Gastrocnemius medialis (tissue), 4 donors: ENCODE measurements at regions not wholly inside any gene's neighbourhood (a gene's known extent, or its start where the extent isn't known, plus 50 kb on each side); places are given as distances from the start of the nearest gene placed in this dataset.

Experiments used
- ATAC-seq, 2 donors: fragments of 150-250 bp; one replicate each; pipeline ENCODE4 v1.9.1; 2016
- DNase-seq, 2 donors: peaks; one replicate each; pipeline ENCODE4 v3.0.0-alpha.2; 2019
- H3K27ac ChIP-seq, 4 donors: fragments of 200-600 bp; sonication (generic); 1 replicate in 1 of 4; 2 replicates in 3 of 4; pipeline ENCODE4 v1.5.1; 2016 to 2018; ENCODE audit warnings: mild to moderate bottlenecking in 2 of 4, moderate library complexity in 1 of 4
- H3K27me3 ChIP-seq, 3 donors: fragments of 200-600 bp; sonication (generic) in 2 of 3; 1 replicate in 1 of 3; 2 replicates in 2 of 3; pipeline versions ENCODE4 v1.5.1 to v1.6.0; 2016 to 2019; ENCODE audit warnings: mild to moderate bottlenecking in 1 of 3, moderate library complexity in 1 of 3
- H3K36me3 ChIP-seq, 2 donors: fragments of 200-600 bp; sonication (generic) in 1 of 2; one replicate each; pipeline ENCODE4 v1.5.1; 2017 to 2018
- H3K4me1 ChIP-seq, 2 donors: fragments of 200-600 bp; sonication (generic) in 1 of 2; one replicate each; pipeline ENCODE4 v1.5.1; 2016 to 2017; ENCODE audit warnings: mild to moderate bottlenecking in 2 of 2
- H3K4me3 ChIP-seq, 4 donors: fragments of 200-600 bp; sonication (generic) in 3 of 4; 1 replicate in 1 of 4; 2 replicates in 3 of 4; pipeline ENCODE4 v1.5.1; 2016 to 2019; ENCODE audit warnings: mild to moderate bottlenecking in 2 of 4
- H3K9me3 ChIP-seq, 3 donors: fragments of 200-600 bp; sonication (generic) in 2 of 3; 1 replicate in 1 of 3; 2 replicates in 2 of 3; pipeline ENCODE4 v1.5.1; 2016 to 2019
- POLR2A ChIP-seq, 2 donors: fragments of 450-650 bp; IDR thresholded peaks; one replicate each; pipeline ENCODE4 v1.6.1; 2017; ENCODE audit warnings: antibody characterized with exemption in 2 of 2, mild to moderate bottlenecking in 2 of 2, moderate library complexity in 2 of 2
- in situ Hi-C, 4 donors: fragments of 200-750 bp; cut with MboI; loops; one replicate each; pipeline versions ENCODE4 v1.15.0 to v1.8.0; 2017; ENCODE audit warnings: low sequenced_read_pairs in 4 of 4
- intact Hi-C: fragments of 100-400 bp; cut with DNase I; formaldehyde crosslinking; loops from one replicate; pipeline ENCODE4 v1.15.1; 2023; ENCODE audit warnings: low total_unique reads
- TF ChIP-seq, protein P1 (sequence below), 5 experiments: fragments of 450-650 bp in 3 of 5; fragments of 200-600 bp in 2 of 5; sonication (generic) in 2 of 5; IDR thresholded peaks in 4 of 5; conservative IDR thresholded peaks in 1 of 5; 1 replicate in 4 of 5; 2 replicates in 1 of 5; pipeline ENCODE4 v1.5.1; 2016 to 2019; ENCODE audit warnings: antibody characterized with exemption in 5 of 5, mild to moderate bottlenecking in 3 of 5, moderate library complexity in 3 of 5

DNA sequence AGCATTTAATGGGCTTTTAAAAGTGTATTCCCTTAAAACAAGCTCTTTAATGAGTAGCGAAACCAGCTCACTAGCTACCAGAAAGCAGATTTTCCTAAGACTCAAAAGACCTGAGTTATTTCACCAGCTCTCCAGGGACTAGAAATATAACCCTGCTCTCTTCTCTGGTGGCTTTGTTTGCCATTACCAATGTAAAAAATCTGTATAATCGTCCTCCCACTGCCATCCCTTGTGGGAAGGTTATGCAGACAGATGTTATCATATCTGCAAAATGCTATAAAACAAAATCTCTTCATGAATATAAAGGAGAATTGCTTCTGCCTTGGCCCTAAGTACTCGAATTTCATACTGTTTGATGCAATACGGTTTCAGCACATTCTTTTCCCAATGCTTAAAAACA is 335.2 kb downstream of the NUP35 start:
- in situ Hi-C loops (no loop called here), intact Hi-C loops (no loop called here)
- TF ChIP-seq POLR2A (IDR thresholded peaks at IDR 0.05), result no peak
- TF ChIP-seq, protein P1, sequence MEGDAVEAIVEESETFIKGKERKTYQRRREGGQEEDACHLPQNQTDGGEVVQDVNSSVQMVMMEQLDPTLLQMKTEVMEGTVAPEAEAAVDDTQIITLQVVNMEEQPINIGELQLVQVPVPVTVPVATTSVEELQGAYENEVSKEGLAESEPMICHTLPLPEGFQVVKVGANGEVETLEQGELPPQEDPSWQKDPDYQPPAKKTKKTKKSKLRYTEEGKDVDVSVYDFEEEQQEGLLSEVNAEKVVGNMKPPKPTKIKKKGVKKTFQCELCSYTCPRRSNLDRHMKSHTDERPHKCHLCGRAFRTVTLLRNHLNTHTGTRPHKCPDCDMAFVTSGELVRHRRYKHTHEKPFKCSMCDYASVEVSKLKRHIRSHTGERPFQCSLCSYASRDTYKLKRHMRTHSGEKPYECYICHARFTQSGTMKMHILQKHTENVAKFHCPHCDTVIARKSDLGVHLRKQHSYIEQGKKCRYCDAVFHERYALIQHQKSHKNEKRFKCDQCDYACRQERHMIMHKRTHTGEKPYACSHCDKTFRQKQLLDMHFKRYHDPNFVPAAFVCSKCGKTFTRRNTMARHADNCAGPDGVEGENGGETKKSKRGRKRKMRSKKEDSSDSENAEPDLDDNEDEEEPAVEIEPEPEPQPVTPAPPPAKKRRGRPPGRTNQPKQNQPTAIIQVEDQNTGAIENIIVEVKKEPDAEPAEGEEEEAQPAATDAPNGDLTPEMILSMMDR (IDR thresholded peaks at IDR 0.05 in 4 of 5, conservative IDR thresholded peaks at IDR 0.05 in 1 of 5), result no peak
- H3K9me3 ChIP-seq, result no peaks in the 10 kb centered on the region
- H3K4me3 ChIP-seq, result no peak overlapping the region
- no peak for ATAC-seq
- no peak for DNase-seq
- H3K4me1 ChIP-seq, result no peaks in the 10 kb centered on the region
- no peaks in the 10 kb centered on the region for H3K36me3 ChIP-seq
- no peaks in the 10 kb centered on the region for H3K27me3 ChIP-seq
- H3K27ac ChIP-seq, result no peak overlapping the region

DNA sequence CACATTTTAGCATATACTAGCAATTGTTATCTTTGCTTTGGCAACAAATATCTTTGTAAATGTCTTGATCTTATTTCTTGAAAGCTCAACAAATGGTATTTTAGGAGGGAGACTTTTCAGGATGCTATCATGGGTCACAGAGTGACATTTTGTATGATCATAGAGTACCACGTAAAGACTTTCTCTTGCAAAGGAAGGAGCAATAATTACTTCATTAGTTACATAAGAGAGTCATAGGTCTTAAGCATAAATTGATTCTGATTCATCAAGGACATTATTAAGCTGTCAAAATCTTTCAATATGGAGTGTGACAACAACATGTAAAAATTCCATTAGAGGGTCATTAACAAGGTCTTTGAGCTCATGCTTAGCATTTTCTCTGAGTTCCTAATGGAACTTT is 339.6 kb downstream of the NUP35 start:
- ATAC-seq, result no peak
- in situ Hi-C loops, result no loop called here

DNA sequence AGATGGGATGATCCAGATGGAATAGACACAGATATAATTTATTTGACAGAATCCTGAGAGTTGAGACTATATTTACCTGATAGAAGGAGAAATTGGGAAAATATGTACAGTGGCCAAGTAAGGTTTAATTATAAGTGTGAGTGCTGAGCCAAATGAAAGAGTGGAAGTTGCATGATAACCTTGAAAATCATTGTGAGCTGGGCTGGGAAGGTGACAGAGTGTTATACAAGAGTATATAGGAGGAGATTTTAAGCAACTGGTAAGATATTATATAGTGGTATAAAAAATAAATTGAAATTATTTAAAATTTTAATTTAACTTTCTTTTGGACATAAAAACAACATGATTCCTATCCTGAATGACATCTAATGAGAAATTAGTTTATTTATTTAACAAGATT is 340.8 kb downstream of the NUP35 start:
- TF ChIP-seq, protein P1 (IDR thresholded peaks at IDR 0.05 in 4 of 5, conservative IDR thresholded peaks at IDR 0.05 in 1 of 5), result no peak
- no peak for TF ChIP-seq POLR2A (IDR thresholded peaks at IDR 0.05)
- DNase-seq (no peak), ATAC-seq (no peak)
- intact Hi-C loops, result no loop called here
- Histone ChIP-seq H3K4me1 (no peaks in the 10 kb centered on the region), H3K9me3 (no peaks in the 10 kb centered on the region), H3K4me3 (no peak overlapping the region), H3K27me3 (no peaks in the 10 kb centered on the region), H3K36me3 (no peaks in the 10 kb centered on the region), H3K27ac (no peak overlapping the region)
- in situ Hi-C loops, result no loop called here

More for the DNA sequence above, 339.6 kb downstream of the NUP35 start:
- no peaks in the 10 kb centered on the region for H3K36me3 ChIP-seq
- no peak overlapping the region for H3K27ac ChIP-seq
- H3K9me3 ChIP-seq, result no peaks in the 10 kb centered on the region
- TF ChIP-seq, protein P1 (IDR thresholded peaks at IDR 0.05 in 4 of 5, conservative IDR thresholded peaks at IDR 0.05 in 1 of 5), result no peak
- TF ChIP-seq POLR2A (IDR thresholded peaks at IDR 0.05), result no peak
- H3K4me3 ChIP-seq, result no peak overlapping the region
- intact Hi-C loops, result no loop called here
- DNase-seq, result no peak
- H3K27me3 ChIP-seq, result no peaks in the 10 kb centered on the region
- H3K4me1 ChIP-seq, result no peaks in the 10 kb centered on the region

DNA sequence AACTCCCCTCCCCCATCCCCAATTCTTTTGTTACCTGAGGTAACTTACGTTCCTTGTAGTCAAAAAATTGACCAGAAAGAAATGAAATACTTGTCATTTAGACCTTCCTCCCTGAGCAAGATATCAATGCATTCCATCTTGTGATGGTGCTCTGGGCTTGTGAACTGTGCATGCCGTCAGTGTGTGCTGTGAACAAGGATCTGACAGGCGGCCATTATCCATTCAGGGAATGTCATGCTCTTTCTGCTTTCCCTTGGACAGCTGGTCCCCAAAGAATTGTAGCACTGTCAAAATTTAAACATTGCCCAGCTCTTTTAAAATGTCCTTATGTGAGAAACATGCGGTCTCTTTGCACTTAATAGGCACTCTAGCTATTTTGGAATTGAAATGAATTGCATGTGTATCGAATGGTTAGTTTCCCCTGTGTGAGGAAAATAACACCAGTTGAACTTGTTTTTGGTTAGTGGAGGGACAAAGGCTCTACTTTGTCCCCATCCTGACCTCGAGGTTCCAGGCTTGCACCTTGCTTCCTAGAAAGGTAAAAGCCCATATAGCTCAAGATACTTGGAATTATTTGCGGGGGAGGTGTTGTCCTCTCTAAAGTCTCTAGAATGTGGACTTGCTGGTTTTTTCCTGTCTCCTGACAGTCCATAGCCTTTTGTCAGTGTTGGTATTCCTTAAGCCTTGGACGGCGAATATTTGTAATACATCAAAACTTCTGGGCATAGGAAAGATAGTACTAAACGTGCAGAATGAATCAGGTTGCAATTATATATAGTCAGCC is 350.9 kb downstream of the NUP35 start:
- Histone ChIP-seq H3K4me1 (no peaks in the 10 kb centered on the region), H3K27me3 (no peaks in the 10 kb centered on the region), H3K36me3 (no peaks in the 10 kb centered on the region), H3K9me3 (no peaks in the 10 kb centered on the region), H3K27ac (no peak overlapping the region), H3K4me3 (no peak overlapping the region)
- intact Hi-C loops (no loop called here), in situ Hi-C loops (no loop called here)
- no peak for ATAC-seq
- no peak for DNase-seq
- no peak for TF ChIP-seq POLR2A (IDR thresholded peaks at IDR 0.05)
- TF ChIP-seq, protein P1 (IDR thresholded peaks at IDR 0.05 in 4 of 5, conservative IDR thresholded peaks at IDR 0.05 in 1 of 5), result no peak

DNA sequence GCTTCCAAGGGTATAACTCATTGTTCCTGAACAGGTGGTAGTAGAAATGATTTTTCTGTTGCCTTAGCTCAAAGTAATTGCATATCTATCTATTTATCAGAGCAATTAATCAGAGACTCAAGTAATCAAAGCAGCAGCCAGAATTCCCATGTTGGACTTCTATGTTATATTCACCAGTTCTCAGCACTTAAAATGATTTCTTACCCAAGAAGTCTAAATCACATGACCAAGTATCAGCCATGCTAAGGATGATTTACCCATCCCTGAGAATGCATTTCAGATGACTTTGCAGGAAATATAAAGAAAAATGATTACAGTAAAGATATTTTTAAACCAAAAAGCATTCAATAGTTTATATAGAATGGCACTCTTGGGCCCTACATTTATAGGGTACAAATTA is 352.2 kb downstream of the NUP35 start:
- no peaks in the 10 kb centered on the region for H3K4me1 ChIP-seq
- TF ChIP-seq, protein P1 (IDR thresholded peaks at IDR 0.05 in 4 of 5, conservative IDR thresholded peaks at IDR 0.05 in 1 of 5), result no peak
- TF ChIP-seq POLR2A (IDR thresholded peaks at IDR 0.05), result no peak
- in situ Hi-C loops (no loop called here), intact Hi-C loops (no loop called here)
- DNase-seq (no peak), ATAC-seq (no peak)
- H3K4me3 ChIP-seq, result no peak overlapping the region
- no peaks in the 10 kb centered on the region for H3K36me3 ChIP-seq
- H3K27me3 ChIP-seq, result no peaks in the 10 kb centered on the region
- H3K9me3 ChIP-seq, result no peaks in the 10 kb centered on the region
- H3K27ac ChIP-seq, result no peak overlapping the region
